AG08396 (cell line): ENCODE measurements at regions not wholly inside any gene's neighbourhood (a gene's known extent, or its start where the extent isn't known, plus 50 kb on each side); places are given as distances from the start of the nearest gene placed in this dataset.

Source experiments
- DNase-seq: peaks from one replicate; pipeline ENCODE4 v3.0.0; 2012; ENCODE audit warnings: low spot score, mixed read lengths

DNA sequence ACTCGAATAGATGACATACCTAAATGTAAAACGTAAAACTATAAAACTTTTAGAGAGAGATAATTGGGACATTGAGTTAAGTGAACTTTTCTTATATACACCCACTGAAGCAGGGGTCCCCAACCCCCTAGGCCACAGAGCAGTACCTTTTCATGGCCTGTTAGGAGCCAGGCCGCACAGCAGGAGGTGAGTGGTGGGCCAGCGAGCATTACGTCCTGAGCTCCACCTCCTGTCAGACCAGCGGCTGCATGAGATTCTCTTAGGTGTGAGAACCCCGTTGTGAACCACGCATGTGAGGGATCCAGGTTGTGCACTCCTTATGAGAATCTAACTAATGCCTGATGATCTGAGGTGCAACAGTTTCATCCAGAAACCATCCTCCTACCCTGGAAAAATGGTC, 114.8 kb downstream of the HMX1 start:
- no peak for DNase-seq

DNA sequence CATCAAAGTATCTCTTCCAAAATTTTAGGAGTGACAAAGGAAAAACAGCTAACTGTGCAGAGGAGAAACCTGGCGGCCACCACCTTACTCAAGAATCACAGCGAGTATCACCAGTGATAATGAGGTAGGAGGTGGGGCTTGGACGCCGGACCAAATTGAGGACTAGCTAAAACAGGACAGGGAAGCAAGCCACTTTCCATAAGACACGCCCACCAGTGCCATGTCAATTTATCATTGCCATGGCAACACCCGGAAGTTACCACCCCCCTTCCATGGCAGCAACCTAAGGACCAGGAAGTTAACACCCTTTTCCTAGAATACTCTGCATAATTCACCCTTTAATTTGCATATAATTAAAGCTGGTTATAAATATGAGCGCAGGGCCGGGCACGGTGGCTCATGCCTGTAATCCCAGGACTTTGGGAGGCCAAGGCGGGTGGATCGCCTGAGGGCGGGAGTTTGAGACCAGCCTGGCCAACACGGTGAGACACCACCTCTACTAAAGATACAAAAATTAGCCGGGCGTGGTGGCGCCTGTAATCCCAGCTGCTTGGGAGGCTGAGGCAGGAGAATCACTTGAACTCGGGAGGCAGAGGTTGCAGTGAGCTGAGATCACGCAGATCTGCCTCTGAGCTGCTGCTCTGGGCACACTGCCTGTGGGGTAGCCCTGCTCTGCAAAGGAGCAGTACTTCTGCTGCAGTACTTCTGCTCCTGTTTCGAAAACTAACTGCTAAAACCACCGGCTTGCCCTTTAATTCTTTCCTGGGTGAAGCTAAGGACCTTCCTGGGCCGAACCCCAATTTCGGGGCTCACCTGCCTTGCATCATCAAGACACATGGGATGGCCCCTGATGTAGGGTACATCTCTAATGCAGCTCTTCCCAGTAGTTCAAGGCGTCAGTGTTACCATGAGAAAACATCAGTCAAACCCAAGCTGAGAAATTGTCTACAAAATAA, 116.7 kb downstream of the HMX1 start:
- no peak for DNase-seq

DNA sequence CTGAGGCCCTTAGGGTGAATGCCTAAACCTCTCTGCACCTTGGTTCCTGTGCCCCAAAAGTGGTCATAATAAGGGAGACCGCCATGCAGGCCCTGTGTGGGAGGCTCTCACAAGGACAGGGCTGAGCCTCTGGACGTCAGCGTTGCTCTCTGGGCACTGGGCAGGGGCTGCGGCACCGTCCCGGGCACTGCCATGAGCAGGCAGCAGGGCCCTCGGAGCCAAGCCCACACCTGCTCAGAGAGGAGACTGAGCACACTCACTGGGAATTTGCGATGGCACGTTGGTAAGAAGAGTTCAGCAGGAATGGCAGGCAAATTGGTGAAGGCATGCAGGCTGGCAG, 123.4 kb downstream of the HMX1 start:
- no peak for DNase-seq

DNA sequence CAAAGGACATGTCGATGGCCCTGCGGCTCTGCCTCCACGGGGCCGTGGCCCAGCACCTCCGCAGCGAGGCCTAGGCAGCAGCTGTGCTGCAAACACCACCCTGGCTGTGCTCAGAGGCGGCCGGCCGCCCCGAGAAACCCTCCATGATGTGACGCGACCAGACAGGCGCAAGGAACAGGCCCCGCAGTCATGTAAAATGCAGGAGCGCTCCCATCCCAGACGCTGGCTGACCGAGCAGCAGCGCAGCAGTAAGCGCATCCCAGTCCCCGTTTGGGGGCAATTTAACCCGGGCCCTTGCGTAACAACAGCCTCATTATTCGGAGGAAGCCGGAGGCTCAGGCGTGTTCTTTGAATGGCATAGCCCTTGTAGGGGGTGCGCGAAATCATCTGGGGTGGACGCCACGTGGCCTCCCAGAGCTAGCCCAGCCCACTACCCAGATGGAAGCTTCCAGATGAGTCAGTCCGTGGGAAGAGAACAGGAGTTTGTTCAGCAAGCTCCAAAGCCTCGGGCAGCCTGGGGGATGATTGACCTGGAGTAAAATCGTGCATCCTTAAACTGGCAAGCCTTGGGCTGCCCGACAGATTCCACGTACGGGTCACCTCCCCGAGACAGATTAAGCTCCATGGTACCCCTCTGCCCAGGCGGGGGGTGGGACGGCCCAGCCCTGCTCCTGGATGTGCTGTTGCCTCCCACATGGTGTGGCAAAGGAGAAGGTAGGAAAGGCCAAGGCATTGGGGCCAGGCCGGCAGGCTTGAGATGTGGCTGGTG, 124.0 kb downstream of the HMX1 start:
- no peak for DNase-seq

DNA sequence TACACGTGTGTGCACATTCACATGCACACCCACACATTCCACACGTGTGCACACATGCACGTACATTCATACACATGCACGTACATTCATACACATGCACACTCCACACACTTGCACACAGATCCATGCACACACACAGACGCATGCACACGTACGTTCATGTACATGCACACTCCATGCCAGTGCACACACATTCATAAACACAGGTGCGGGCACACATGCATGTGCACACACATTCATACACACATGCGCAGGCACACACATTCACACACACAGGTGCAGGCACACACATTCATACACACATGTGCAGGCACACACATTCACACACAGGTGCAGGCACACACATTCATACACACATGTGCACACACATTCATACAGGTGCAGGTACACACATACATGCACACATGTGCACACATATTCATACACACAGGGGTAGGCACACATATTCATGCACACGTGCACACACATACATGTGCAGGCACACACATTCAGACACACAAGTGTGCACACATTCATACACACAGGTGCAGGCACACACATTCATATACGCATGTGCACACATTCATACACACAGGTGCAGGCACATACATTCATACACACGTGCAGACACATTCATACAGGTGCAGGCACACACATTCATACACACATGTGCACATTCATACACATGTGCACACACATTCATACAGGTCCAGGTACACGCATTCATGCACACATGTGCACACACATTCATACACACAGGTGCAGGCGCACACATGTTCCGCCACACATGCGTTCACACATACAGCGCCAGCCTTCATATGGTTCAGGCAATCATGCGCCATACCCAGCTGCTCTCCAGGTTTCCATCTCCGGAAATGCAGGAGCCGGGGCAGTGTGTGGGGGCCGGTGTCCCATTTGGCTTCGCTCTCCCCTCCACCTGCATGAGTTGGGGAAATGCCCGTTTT, 124.8 kb downstream of the HMX1 start:
- DNase-seq, result no peak

DNA sequence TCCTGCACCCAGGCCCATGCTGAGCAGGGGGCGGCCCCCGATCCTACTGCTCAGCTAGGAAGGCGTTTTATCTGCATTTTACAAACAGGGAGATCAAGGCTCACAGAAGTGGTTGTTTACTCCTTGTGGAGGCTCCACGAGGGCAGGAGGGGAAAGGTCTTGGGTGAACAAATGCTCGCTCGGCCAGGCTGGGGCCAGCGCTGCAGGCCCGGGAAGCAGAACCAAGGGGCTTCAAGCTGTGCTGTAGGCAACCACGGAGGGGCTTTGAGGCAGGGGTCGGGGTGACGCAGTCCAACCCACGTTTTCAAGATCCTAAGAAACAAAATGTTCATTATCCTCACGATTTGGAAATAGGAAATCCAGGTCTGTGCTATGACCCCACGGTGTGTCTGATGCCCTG, 125.8 kb downstream of the HMX1 start:
- no peak for DNase-seq

DNA sequence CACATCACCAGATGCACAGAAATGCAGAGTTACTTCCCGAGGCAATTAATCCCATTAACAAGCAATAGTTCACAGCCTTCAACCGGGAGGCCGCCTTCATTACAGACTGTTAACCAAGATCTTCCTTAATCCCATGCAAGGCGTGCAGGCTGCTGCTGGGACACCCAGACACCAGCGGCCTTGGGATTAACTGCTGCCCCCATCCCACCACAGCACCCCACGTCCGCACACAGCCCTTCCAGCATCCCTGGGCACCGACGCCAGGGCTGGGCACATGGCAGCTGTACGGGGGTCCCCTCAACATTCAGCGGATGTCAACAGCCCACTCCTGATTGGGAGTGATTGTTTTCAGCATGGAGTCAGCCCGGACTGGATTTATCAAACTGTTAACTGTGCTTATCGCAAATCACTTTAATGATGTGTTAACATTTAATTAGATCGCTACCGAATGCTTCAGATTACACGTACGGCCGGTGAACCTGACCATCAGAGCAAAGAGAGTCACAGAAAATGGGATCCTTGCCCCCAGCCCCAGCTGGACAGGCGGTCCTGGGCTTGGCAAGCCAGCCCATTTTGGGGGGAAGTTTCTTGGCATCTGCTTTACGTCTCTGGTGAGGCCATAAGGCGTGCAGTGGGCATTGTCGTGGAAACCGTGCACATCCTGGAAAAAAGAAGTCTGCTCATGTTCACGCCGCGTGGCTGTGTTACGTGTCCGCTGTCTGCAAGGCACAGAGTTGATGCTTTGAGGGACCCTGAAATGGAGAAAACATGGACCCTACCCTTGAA, 126.4 kb downstream of the HMX1 start:
- no peak for DNase-seq

DNA sequence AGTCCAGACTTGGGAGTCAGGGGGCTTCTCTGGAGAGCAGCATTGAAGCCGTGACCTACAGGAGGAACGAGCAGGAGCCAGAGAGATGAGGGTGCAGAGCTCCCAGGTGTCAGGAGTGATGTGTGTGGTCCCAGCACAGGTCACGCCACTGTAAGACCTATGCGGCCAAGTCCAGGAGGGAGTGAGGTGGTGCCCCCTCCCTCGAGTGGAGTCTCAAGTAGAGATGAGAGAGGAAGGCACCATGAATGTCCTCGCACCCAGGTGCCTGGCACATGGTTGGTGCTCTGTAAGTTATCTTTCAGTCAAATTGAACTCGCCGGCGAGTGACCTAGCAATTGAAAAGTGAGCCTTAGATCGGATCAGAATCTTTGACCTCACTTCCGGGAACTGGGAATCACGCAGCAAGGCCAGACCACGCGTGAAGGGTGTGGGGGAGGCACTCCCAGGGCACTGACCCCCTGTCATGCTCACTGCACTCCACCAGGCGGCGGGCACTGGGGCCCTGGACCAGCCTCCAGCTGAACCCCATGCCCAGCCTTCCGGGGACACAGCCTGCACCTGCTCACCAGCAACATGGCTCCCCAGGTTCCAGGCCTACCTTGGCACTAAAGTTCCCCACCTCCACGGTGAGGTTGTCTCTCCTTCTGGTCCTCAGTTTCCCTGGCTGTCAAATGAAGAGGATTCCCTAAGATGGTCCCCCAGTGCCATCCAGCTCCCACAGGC, 127.4 kb downstream of the HMX1 start:
- no peak for DNase-seq

DNA sequence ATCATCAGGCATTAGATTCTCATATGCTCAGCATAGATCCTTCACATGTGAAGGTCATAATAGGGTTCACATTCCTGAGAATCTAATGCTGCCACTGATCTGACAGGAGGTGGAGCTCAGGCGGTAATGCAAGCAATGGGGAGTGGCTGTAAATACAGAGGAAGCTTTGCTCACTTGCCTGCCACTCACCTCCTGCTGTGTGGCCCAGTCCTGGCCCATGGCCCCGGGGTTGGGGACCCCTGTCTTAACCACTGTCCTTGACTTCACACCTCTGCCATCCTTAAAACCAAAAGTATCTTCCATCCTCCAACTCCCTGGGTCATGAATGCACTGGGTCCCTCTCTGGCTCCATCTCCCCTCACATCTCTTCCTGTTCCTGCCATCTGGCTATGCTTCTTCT, 129.1 kb downstream of the HMX1 start:
- DNase-seq, result no peak

DNA sequence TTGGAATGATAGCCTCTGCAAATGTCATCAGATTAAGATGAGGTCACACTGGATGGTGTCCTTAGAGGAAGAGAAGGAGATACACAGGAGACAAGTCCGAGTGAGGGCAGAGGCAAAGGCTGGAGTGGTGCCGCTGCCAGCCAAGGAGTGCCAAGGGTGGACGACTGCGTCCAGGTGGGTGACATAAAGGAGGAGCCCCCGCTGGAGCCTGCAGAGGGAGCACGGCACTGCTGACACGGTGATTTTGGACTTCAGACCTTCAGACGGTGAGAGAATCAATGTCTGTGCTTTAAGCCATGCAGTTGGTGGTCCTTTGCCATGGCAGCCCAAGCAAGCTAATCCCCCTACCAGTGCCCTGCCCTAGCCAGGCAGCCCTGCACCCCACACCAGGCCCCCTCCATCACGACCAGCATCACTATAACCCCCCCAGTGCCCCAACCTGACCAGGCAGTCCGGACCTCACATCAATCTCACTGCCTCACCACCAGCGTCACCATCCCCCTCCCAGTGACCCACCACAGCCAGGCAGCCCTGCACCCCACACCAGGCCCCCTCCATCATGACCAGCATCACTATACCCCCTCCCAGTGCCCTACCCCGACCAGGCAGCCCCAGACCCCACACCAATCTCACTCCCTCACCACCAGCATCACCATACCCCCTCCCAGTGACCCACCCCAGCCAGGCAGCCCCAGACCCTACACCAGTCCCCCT, 130.0 kb downstream of the HMX1 start:
- DNase-seq, result no peak

DNA sequence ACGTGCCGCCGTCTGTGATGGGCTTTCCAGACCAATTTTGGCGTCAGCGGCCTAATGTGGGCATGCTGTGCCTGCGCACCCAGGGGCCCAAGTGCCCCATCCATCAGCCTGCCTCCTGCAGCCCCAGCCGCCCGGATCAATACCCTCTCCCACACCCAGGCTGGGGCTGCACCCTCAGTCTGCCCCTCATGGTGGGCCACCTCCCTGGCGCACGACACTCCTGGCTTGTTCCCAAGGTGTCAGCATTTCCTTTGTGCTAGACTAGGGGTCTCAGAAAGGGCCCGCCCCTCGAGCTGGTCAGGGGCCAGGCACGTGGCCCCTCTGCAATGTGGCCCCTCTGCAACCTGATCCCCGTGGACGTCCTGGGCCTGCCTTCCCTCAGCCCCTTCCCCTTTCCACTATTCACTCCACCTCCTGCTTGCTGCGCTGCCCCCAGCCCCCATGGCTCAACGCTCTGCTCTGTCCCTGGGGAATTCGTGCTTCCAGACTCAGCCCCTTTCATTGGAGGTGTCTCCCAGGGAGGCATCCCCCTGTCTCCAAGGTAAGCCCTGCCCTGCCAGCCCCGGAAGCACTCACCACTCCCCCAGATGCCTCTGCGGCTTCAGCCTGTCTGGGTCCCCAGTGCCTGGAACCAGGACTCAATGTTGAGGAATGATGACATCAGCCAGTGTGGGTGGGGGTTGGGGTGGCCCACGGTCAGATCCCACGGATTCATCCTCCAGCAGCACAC, 130.8 kb downstream of the HMX1 start:
- DNase-seq, result no peak

DNA sequence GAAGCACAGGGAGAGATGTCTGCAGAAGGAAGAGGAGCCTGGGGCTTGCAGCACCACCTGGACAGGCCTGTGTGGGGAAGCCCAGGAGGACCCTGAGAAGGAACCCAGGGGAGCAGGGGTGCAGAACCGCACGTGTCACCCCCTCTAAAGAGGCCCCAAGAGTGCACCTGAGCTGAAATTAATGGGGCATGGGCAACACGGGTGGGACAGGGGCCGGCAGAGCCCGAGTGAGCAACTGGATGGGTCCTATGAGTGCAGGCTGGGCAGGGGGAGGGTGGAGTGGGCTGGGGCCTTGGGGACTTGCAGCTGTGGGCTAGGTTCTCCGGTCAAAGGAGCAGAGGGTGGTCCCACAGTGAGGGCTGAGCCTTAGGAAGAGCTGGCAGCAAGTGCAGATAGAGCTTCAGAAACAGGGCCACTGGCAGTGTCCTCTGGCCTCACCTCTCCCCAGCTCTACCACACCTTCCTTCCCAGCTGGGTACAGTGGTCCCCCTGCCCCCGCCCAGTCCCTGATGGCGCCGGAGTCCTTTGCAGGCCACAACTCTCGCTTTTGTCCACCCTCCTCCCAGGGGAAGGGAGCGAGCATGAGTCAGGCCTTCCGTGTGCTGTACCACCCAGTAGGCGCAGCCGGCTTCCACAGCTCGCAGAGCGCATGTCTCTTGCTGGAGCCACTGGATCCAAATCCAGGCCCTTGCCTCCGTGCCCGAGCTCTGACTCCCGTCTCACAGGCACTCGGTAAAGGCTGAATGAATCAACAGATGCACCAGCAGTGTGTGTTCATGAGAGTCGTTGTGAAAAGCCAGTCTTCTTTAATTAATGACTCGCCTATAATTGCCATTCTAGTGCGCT, 131.6 kb downstream of the HMX1 start:
- no peak for DNase-seq

DNA sequence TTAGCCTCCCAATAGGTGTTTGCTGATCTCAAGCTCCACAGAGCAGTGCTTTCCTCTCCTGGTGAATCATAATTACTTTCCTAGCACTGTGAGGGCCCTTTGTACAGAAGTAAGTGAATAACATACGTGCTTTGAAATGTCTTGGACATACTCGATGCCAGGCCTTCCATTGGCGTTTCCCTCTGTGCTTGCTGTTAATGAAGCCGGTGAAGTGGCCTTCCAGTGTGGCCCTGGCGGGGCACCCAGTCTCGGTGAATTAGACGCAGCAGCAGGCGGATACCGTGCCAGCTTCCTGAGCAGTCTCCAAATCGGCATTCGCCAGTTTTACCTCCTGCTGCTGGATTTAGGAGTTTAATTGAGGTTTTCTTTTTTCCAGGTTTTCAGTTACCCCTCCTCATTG, 132.3 kb downstream of the HMX1 start:
- DNase-seq, result no peak

DNA sequence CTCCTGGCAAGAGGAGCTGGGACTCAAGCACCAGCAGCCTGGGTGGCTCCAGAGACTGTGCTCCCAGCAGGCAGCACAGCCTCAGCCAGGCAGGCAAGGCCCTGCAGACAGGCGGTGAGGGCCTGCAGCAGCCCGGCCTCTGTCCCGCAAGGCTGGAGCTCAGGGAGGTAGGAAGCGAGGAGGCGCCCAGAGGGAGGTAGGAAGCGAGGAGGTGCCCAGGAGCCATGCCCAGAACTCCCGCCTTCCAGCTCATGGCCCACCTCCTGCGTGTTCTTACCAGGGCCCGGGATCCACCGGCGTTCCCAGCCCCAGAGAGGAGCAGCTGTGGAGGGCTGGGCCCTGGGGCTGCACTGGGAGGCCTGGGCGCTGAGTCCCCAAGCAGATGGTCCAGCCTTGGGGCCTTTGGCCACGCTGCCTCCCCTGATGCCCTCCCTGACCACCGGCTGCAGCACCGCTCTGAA, 133.1 kb downstream of the HMX1 start:
- DNase-seq, result no peak

DNA sequence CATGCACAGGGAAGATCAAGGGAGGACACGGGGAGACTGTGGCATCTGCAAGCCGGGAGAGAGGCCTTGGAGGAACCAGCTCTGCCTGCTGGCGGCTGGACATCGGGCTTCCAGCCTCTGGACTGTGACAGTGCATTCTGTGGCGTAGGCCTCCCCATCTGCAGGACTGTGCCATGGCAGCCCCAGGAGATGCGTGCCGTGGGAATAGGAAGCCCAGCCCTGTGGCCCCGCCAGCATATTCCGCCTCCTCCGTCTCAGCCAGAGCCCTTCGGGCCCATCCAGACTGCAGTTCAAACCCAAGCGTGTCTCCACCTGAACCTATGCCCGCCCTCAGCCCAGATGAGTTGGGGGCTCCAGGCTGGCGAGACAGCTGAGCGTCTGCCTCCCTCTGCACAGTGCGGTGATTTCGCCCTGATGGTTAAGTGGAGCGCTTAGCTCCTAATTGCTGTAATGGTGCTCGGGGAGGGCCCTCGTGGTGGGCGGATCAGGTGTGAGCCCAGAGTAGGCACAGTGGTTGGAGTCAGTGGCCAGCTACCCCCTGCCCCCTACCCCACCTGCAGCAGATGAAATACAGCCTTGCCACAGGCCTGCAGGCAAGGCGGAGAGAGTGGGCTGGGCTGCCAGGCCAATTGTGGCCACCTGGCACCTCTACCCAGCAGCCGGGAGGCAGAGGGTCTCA, 133.9 kb downstream of the HMX1 start:
- DNase-seq, result no peak

DNA sequence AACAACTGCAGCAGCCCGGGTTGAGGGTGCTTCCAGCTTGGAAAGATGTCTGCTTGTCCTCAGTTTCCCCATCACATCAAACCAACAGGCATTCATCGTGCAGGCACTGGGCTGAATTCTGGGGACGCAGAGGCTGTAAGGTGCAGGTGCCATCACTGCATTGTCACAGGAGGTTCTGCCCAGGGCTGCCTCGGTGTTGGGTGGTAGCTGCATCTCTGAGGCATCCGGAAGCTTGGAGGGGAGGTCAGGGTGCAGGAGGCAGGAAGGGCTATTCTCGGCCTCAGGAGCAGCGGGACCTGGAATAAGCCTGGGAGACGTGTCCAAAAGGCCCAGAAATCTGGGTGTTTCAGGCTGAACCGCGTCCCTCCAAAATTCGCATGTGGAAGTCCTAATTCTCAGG, 134.6 kb downstream of the HMX1 start:
- no peak for DNase-seq

DNA sequence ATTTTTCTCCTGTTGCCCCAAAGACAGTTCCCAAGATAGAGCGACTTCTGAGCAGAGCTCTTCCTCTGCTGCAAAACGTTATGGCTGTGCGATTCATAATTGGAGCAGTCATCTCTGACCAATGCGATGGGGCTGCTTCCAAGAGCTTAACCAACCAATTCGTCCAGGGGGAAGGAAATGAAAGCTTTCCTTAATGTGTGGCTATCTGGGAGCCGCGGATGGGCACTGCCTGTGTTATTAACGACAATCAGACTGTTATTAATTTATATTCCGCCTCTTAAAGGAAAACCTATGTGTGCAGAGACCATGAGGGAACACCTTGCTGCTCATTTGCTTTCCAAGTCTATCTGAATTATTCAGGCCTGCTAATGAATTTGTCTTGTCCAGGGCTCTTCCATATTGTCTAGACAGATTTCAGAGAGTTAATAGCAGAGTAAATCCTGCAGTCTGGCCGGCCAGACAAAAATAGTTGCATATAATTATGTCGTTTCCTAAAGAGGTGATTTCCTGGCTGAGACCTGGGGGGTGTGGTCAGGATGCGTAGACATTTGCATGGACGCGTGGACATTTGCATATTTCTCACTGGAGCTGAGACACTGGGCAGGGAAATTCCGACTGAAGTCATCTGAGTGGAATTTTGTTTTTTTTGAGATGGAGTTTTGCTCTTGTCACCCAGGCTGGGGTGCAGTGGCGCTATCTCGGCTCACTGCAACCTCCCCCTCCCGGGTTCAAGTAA, 135.4 kb downstream of the HMX1 start:
- no peak for DNase-seq
